Left ventricle myocardium superior (tissue), 1 donor: ENCODE measurements at regions not wholly inside any gene's neighbourhood (a gene's known extent, or its start where the extent isn't known, plus 50 kb on each side); places are given as distances from the start of the nearest gene placed in this dataset.
"Not testable (repeated sequence)": the region's sequence is repeated elsewhere in the genome, so short reads cannot be mapped to it uniquely, and the experiment has no call there.

Source experiments
- ATAC-seq: fragments of 200-7000 bp; cut with Tn5 transposase; one replicate; pipeline ENCODE4 v1.9.1; 2020; ENCODE audit warnings: mild to moderate bottlenecking, moderate library complexity
- DNase-seq: peaks from one replicate; pipeline ENCODE4 v3.0.0-alpha.2; 2020
- intact Hi-C: fragments of 100-400 bp; cut with micrococcal nuclease; formaldehyde crosslinking; loops from one replicate; pipeline ENCODE4 v1.11.0; 2022
- donor health status: DM: no; HTN: yes; CAD: no; lungs with severe emphysema.

DNA sequence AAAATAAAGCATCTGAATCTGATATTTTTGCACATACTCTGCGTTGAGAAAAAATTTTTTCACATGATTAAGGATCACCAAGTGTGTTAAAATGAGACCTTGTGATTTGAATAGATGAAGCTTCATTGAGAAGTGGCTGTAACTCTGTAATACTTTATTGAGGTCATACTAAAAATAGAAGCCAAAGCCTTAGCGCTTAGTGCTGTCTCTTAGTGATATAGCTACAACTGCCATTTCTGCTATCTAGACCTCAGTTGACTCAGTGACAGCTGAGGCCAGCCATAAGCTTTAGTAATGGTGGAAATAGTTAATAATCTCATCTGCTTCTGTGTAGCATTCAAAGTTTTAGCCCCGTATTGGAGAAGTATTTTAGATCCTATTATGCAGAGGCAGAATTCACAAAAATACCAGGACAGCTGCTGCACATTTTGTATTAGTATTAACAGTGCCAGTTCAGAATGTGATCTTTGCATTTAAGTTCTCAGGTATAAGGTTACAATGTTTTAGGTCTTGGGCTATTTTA lies 107.4 kb upstream of the SGCD start:
- intact Hi-C loops: no loop called here
- ATAC-seq (peak; percentile 93), DNase-seq (no peak)

DNA sequence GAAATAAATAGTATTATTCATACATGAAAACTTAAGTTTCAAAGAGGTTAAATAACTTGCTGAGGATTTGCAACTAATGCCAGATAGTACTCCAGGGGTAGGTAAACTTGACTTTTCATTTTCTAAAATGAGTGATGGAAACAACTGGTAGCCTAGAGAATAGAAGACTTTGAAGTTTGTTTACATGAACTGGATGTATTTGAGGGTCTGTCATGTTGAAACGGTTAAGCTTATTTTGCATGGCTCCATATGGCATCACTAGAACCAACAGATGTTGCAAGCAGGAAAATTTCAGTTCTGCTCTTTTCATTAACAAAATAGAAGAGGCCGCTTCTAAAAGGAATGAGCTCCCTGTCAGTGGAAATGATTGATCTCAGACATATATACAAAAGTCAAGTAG lies 105.1 kb upstream of the SGCD start:
- intact Hi-C loops: no loop called here
- ATAC-seq (no peak), DNase-seq (no peak)

DNA sequence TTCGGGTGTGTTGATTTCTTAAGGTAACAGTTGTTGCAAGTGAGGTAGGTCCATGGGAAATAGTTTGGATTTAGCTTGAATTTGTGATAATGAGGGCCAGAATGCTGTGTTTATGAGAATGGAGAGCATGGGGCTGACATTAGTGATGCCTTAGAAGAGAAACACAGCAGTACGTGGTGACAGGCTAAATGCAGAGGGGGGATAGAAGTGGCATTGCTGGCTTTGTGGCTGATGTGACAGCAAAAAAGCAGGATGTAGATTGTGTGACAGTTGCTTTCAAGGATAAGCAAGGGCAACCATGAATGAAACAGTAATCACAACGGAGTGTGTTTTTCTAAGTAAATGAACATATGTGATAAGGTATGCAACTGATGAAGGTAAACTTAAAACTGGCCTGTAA lies 103.4 kb upstream of the SGCD start:
- intact Hi-C loops: no loop called here
- DNase-seq (no peak), ATAC-seq (no peak)

DNA sequence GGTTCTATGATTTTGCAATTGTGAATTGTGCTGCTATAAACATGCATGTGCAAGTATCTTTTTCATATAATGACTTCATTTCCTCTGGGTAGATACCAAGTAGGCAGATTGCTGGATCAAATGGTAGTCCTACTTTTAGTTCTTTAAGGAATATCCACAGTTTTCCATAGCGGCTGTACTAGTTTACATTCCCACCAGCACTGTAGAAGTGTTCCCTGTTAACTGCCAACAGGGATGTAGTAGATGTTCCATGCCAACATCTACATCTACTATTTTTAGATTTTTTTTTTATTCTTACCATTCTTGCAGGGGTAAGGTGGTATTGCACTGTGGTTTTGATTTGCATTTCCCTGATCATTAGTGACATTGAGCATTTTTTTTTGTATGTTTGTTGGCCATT lies 100.5 kb upstream of the SGCD start:
- DNase-seq, intact Hi-C loops: not testable (repeated sequence)
- ATAC-seq: peak; percentile 54

DNA sequence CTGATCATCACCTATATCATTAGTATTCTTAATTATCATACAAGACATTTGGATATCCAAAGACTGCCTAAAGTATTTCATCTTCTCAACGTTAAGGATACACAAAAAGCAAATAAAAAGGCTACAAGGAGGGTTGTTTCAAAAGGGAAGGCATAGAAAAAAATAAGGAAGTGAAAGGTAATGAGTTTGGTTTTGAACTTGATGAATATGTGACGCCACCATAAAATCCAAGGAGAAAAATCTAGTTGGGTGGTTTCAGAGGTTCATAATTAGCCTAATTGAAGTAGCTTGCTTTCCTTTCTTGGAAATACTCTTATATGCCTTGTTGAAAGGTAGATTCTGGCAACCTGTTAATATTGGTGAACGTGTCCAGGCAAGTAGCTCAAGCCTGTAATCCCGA lies 96.1 kb upstream of the SGCD start:
- no peak for DNase-seq
- intact Hi-C loops: no loop called here
- no peak for ATAC-seq

DNA sequence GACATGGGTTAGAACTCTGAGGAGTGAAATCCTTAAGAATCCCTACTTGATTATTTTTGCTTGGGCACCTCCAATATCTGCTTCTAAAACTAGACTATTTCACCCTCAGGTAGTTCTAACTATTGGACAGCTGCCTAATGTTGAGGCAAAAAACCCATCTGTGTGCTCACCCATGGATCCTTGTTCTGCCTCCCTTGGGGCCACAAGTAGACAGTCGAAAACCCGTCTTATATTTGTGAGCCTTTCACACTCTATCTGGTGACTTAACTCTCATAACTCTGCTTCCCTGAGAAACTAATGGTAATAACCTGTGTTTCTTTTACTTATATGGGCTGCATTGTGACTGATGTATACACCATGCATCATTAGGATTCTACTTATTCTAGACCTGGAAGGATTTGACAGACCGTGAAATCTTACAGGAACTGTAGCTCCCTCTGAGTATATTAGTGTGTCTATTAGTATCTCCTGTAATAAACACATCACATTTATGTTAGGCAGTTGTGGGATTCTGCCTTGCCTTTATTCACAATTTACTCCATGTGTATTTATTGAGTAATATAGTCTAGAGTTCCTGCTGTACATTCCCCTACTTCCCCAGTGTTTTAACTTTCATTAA lies 94.6 kb upstream of the SGCD start:
- intact Hi-C loops: no loop called here
- no peak for DNase-seq
- no peak for ATAC-seq

DNA sequence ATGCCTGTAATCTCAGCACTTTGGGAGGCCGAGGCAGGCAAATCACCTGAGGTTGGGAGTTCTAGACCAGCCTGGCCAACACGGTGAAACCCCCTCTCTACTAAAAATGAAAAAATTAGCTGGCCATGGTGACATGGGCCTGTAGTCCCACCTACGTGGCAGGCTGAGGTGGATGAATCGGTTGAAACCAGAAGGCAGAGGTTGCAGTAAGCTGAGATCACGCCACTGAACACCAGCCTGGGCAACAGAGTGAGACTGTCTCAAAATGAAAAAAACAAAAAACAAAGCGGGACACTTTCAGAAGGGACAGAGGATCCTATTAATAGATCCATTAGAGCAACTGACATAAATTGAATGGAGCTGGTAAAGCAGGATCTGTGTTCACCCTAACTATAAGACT lies 89.6 kb upstream of the SGCD start:
- intact Hi-C loops: no loop called here
- no peak for DNase-seq
- peak; percentile 30 for ATAC-seq

DNA sequence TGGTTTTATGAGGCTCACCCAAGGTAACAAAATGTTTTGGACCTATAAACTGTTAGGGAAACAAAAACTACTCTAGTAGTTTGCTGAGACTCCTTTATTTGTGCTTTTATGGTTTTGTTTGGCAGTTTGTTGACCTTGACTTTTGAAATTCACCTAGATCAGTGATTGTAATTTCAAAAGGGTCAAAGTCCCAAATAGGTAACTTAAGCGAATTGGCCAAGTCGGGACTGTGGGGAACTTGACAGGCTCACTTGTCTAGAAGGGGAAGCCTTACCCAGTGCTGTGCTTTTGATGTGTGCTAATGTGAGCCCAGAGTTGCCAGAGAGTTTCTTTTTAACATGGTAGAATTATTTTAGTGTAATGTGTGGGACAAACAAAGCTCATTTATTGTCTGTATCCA lies 87.2 kb upstream of the SGCD start:
- DNase-seq: no peak
- ATAC-seq: no peak
- intact Hi-C loops: no loop called here

DNA sequence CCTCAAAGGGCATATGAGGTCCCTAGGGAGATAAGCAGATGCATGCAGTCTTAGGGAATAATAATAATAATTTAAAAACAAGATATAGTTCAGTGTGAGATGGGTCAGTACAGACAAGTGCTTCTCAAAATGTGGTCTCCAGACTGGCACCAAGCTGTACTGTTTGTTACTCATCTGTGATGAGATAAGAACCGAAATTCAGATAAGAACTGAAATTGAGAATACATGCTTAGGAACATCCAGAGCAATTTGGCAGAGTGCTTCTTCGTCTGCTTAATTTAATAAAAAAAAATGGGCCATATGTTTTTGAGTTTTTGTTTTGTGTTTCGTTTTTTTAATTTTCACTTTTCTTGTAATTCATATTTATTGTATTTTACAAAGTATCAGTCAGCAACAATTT lies 86.5 kb upstream of the SGCD start:
- intact Hi-C loops: no loop called here
- ATAC-seq (no peak), DNase-seq (no peak)

DNA sequence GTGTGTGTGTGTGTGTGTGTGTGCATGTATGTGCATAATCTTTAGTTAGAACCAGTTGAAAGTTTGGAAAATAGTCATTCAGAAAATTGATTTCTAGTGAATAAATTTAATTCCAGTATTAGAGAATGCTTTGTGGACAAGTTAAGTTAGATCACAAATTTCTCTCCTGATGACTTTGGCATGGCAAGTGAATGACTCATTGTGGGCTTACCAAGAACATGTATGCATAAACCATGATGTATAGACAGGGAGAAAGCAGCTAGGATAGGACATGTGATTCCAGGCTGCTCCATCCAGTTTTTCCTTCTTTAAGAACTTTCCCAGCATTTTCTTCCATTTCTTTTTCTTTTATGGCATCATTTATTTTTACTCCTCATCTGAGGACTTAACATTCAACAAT lies 85.7 kb upstream of the SGCD start:
- no peak for ATAC-seq

DNA sequence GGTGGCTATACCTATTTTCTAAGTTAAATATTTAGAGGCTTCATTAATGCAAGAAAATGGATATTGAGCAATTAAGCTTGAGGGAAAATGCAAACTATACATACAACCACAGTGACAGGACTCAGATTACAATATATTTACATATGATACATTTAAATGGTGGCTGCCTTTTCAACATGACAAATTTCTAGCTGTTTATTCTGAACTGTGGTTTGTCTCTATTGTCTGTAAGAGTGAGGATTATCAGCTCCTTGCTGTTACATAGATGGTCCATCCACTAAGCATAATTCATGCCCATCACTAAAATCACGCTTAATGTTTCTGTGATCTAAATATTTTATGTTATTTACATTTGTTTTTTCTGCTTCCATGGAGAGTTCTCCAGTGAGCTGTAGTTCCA lies 81.1 kb upstream of the SGCD start:
- DNase-seq (no peak), ATAC-seq (no peak)
- intact Hi-C loops: no loop called here

More for the DNA sequence above, 85.7 kb upstream of the SGCD start:
- intact Hi-C loops: no loop called here
- DNase-seq: no peak

DNA sequence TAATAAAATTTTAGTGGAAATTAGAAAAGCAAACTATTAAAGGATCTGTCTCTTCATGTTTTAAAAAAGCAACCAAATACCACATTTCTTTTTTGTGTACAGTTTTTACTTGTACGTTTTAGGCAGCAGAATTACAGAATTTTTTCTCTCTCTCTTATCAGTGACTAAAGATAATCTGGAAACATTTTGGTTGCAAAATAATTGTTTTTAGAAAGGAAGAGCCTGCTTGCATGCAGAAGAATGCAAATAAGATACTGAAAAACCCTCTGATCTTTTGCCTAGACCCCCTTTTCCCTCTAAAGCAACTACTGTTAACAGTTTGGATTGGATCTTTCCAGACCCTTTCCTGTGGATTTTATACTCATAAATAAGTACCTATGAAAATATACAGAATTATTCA lies 75.9 kb upstream of the SGCD start:
- ATAC-seq (no peak), DNase-seq (no peak)
- intact Hi-C loops: no loop called here

DNA sequence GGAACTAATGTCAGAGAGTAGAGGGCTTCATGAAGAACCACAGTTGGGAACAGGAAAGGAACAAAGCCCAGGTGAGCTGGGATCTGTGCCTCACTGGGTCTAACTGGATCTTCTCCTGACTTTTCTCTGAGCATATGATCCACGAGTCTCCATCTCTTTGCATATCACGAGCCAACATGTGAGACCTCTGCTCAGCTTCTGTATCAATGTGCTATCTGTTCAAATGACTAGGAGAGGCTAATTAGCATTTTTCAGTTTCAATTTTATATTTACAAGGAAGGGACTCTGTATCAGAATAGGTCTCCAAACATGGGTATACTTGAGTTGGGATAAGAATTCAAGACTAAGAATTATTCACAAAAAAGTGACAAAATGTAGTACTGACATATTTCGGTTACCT lies 73.8 kb upstream of the SGCD start:
- DNase-seq (no peak), ATAC-seq (no peak)
- intact Hi-C loops: no loop called here

DNA sequence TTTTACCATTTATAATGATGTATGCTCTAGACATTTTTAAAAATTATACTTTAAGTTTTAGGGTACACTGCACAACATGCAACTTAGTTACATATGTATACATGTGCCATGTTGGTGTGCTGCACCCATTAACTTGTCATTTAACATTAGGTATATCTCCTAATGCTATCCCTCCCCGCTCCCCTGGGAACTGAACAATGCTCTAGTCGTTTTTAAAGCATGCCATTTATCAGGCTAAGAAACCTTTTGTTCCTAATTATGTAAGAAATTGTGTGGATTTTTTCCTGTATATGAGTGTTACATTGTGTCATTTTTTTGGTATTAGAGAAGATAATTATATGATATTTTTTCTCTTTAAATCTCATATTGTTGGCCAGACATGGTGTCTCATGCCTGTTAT lies 72.8 kb upstream of the SGCD start:
- ATAC-seq (no peak), DNase-seq (no peak)
- intact Hi-C loops: no loop called here

DNA sequence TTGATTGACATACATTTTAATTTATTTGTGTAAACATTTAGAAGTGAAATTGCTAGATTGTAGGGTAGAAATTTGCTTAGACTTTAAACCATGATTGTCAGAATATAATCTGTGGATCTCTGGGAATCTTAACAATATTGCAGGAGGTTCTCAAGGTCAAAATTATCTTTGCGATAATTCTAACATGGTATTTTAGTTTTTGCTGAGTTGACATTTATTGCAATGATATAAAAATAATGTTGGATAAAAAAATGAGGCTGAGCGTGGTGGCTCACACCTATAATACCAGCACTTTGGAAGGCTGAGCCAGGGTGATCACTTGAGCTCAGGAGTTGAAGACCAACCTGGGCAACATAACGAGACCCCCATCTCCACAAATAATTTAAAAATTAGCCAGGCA lies 70.3 kb upstream of the SGCD start:
- intact Hi-C loops: no loop called here

DNA sequence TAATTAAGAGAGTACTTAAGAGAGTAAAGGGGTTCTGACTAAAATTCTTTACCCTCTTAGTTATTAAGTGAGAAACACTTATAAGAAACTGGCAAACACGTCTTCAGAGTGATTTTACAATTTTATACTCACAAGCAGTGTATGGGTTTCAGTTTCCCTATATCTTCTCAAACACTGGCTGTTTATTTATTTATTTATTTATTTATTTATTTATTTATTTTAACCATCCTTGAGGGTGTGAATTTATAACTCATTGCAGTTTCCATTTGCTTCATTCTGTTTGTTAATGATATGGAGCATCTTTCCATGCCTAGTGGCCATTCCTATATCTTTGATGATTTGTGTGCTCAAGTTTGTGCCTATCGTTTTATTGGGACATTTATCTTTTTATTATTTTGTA lies 68.0 kb upstream of the SGCD start:
- no peak for ATAC-seq
- intact Hi-C loops: no loop called here
- DNase-seq: no peak

More for the DNA sequence above, 70.3 kb upstream of the SGCD start:
- DNase-seq (no peak), ATAC-seq (no peak)

DNA sequence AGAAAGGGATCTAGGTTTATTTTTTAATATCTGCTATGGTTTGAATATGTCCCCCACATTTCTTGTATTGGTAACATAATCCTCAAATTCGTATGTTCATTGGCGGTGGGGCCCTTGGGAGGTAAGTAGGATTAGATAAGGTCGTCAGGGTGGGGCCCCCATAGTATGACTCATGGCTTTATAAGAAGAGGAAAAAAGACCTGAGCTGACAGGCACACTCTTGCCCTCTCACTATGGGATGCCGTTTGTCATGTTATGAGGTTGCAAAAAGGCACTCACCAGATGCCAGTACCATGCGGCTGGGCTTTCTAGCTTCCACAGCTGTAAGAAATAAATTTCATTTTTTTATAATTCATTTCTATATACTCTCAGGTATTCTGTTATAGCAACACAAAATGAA lies 67.3 kb upstream of the SGCD start:
- DNase-seq (no peak), ATAC-seq (peak; percentile 41)
- intact Hi-C loops: no loop called here

DNA sequence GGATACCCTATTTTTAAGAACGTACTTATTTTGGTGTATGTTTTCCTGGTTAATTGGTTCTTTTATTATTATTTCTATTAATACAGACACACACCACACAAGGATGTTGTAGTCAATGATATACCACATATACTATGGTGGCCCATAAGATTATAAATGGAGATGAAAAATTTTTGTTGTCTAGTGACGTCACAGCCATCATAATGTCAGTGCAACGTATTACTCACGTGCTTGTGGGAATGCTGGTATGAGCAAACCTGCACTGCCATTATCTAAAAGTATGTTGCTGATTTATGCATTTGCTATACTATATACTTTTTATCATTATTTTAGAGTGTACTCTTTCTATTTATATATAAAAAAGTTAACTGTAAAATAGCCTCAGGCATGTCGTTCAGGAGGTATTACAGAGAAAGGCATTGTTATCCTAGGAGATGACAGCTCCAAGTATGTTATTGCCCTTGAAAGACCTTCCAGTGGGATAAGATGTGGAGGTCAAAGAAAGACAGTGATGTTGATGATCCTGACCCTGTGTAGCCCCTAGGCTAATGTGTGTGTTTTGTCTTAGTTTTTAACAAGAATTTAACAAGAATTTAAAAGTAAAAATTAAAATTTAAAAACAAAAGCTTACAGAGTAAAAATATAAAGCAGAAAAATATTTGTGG lies 65.6 kb upstream of the SGCD start:
- DNase-seq (no peak), ATAC-seq (peak; percentile 61)
- intact Hi-C loops: no loop called here

DNA sequence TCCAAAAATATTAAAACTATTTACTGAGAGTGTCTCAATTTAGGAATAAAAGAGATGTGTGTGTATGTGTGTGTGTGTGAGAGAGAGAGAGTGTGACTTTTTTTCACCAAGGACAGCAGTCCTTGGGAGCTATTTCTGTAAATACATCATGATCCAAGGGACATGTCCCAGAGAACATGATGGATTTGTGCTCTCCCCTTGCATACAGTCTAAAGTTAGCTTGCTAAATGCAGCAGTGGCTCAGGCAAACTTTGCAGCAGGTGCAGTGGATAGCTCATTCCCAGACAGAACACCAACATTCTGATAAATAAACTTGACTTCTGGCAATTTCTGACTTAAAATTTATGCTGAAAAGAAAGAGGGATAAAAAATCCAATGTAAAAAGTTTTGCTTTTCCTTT lies 55.4 kb upstream of the SGCD start:
- peak; percentile 96 for ATAC-seq
- intact Hi-C loops: no loop called here

DNA sequence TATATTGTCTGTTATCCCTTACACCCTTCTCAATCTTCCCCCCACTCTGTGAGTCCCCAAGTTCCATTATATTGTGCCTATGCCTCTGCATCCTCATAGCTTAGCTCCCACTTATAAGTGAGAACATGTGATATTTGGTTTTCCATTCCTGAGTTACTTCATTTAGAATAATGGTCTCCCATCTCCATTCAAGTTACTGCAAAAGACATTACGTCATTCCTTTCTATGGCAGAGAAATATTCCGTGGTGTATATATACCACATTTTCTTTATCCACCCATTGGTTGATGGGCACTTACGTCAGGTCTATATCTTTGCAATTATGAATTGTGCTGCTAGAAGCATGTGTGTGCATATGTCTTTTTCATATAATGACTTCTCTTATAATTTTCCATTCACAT lies 54.8 kb upstream of the SGCD start:
- intact Hi-C loops: no loop called here
- ATAC-seq (peak; percentile 27), DNase-seq (no peak)

More for the DNA sequence above, 55.4 kb upstream of the SGCD start:
- peak; percentile 37 for DNase-seq

DNA sequence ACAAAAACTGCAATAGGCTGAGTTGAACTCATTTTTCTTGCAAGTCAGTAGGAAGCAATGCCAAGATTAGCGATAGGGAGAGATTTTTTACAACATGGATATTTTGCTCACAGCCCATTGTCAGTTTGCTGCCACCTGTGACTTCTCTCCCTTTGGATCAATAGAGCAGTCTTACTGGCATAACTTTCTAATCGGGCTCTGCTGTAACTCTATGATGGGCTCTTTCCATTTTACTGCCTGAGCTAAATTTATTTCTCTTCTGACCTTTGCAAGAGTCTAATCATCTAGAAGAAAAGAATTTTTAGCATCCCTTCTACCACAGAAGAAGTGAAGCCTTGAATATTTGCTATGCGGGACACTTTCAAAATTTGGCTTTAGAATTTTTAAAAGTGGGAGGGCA lies 53.6 kb upstream of the SGCD start:
- DNase-seq (no peak), ATAC-seq (peak; percentile 12)
- intact Hi-C loops: no loop called here
